DMS153 treated with DMSO at 0.1 percent for 48 hours (cell line): ENCODE measurements at regions not wholly inside any gene's neighbourhood (a gene's known extent, or its start where the extent isn't known, plus 50 kb on each side); places are given as distances from the start of the nearest gene placed in this dataset.

Experiments used
- DNase-seq: peaks from one replicate; lab custom pipeline; 2025; ENCODE audit not compliant: unreplicated experiment; lab: John Stamatoyannopoulos, UW

DNA sequence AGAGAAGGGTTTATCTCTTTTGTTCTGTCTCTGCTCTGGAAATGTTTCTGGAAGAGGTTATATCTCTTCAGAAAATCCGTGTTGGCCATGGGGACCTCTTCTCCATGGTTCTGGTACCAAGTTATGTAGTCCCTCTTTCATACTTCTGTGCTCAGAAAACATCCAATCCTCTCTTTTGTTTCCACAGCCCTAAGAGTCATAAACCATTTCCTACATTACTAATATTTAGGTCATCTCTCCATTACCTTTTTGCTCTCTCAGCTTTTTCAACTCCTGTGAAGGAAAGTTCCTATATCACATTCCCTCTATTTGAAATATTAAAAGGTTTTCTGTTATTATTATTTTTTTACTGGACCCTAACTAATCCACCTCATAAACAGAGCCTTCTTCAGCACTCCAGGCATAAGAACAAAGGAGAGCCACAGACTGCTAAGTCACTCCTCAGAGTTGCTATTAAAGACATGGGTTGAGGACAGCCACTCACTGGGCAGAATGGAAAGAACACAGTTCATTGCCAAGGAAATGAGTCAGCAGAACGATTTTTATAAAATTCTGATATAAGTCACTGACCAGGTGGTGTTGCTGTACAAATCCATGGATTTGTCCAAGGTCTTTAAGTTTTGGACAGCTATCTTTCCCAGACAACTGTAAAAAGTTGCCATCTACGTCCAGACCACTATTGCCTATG, 122.4 kb upstream of the NPY2R start:
- DNase-seq: no peak

DNA sequence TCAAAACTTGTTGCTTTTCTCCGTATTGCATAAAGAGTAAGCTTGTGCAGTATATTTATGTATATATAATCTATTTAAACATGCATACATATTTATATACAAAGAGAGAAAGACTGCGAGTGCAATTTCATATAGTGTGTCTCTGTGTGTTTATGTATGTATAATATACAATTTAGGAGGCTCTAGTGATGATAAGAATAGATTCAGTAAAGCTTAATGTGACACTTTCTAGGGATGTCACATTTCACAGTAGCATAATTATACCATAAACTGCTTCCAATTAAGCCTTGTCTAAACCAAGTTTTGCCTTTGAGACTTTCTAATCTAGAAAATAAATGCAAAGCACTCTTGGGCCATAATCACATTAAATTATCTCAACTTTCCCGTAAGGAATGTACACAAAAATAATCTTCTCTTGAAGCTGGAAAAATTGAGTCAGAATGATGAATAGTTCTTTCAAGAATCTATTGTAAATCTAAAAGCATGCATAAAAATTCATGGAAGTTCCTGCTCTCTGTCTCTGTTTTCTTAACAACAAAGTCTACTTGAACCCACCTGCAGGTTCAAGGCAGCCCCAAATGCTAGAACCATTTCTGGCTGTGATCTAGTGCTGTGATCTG, 114.1 kb upstream of the NPY2R start:
- no peak for DNase-seq

DNA sequence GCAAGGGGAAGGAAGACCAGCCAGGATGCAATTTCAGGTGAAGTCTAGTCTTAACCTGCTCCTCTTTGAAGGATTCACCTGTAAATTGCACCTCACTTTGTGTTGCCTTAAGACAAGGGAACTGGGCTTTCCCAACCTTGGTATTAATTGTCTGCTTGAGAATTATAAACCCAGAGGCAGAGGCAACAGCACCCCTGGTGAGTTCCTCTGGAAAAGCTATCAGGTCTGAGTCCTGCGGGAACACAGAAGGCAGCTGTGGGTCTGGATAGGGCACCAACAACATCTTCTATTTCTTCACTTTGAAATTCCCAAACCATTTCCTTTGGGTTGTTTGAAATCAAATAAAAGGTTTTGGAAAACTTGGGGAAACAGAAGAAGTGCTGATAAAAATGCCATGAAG, 109.2 kb upstream of the NPY2R start:
- no peak for DNase-seq

DNA sequence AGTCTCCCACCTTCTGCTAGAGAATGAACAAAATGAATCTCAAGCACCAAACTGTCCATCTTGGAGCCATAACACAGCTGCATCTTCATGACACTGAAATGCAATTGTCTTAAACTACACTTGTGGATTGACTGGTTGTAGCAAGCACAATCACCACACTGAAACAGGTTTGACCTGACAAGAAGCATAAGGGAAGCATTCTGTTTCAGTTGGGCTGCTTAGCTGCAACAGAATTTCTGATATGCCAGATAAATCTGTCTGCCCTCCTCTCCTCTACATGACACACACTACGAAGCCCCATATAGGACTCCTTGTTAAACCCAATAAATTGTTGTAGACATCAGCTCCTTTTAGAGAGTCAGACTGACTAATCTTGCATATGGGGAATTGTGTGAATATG, 101.8 kb upstream of the NPY2R start:
- DNase-seq: no peak

DNA sequence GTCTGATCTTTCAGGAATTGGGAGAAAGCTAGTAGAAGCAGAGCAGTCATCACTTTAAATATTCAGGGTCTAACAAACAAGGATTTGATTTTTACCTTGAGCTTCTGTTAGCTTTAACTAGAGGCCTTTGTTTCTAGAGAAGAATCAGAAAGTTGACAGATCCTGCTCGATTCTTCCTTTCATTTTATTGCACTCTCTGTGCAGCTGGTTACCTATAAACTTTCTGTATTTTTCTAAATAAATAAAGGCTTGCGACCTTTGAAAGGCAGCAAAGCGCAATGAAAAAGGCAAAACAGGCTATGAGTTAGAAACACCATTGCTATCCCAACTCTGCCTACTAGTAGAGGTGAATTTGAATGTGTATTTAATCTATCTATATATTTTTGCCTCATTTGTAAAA, 101.4 kb upstream of the NPY2R start:
- DNase-seq: no peak

DNA sequence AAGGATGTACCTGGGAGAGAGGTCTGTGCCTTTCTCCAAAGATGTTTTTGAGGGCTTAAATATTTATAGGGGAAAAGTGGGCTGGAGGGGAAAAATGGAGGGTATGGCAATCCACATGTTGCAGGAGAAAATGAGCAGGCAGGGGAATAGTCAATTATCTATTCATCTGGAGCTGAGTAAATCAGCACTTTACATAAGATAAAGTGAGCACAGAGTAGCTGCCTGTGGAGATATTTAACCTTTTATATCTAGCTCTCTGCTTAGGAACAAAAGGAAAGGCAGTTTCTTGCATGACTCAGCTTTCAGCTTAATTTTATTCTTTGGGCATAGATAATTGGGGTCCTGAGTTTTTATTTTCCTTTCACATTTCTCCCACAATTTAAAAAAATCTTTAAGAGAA, 93.6 kb upstream of the NPY2R start:
- no peak for DNase-seq

DNA sequence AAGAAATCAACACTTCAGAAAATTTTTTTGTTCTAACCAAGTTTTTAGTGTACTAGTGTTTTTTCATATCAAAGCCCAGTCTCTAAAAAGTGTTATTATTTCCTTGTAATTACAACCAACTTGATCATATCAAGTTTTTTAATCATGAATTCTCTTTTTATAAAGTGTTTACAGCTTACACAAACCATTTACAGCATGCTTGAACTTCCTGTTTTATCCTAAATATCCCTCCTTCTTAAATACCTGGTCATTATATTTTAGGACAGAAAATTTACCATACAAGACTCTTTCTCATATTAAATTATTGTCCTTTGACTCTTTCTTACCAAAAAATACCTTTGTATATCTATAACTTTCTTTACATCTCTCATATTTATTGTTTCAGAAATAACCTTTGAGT, 89.4 kb upstream of the NPY2R start:
- DNase-seq: no peak

DNA sequence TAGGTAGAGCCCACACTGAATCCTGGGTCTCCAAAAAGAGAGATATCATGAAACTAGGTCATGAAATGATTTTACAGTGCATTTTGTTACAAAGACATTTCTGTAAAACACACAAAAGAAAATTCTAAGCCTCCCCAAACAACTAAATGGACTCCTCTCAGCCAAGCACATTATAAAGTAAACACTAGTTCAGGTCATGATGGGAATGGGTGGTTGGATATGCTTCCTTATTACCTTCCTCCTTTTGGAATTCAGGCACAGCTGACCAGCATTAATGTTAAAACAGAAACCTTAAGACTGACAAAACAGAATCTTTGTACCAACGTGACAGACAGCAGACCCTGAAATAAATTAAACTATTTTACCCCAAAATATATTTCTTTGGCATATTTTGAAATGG, 87.9 kb upstream of the NPY2R start:
- DNase-seq: no peak

DNA sequence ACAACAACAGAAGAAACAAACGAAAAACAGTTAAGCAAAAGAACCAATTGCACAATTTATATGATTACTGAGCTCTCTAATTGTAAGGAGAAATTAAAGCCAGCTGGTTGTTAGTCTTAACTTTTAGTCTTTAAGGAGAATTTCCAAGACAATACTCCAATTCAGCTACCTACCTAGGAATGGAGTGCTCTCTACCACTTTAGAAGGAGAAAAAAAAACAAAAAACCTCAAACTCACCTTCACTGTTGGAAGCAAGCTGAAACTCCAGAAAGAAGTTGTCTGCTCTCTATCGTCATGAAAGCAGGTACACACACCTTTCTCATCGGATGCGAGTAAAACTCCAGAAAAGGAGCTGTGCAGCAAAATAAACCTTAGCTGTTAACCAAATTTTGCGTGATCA, 86.1 kb upstream of the NPY2R start:
- no peak for DNase-seq

DNA sequence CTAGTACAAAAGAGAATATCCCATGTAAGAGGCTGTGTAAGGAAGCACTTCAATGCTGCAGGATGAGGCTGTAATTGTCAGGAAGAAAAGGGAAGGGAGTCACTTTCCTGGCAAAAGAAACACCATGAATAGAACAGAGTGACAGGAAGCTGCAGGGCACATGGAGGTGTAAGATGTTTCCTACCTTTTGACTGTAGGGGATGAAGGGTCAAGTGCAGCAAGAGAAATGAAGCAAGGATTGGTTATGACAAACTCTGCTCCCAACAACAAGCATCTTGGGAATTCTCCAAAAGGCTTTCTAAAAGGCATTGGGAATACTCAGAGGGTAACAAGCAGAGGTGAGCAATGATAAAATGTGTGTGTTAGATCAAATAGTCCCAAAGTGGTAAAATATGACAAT, 74.3 kb upstream of the NPY2R start:
- DNase-seq: no peak

DNA sequence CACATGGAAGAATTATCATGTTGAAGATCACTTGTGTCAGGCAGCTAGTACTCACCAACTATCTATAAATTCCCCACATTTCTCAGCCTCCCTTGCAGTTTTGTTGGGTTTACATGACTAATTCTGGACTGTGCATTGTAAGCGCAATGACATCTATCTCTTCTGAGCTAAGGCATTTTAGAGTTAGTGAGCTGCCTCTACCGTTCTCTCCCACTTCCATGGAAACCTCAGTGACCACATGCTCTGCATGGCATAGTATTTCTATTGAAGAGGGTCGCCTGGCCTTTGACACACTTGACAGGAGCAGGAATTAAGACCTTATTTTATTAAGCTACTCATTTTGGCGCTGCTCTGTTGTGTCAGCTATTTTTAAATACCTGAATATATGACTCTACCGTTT, 67.5 kb upstream of the NPY2R start:
- no peak for DNase-seq

DNA sequence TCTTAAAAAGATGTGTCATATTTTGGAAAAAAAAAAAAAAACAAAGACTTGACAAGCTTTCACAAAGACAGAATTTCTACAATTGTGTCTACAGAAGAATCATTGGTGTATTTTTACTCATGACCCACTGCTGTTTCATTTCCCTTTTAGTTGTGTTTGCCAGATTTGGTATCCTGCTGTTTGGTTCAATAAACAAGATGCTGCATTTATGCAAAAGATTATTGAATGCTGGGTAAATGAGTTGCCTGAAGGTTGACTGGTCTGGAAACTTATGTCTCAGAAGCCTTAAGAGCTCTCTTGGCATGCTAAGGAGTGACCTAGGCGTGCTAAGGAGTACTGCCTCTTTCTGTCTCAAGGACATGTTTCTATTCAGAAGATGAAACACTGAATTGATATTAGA, 64.9 kb upstream of the NPY2R start:
- DNase-seq: no peak
